SK-N-SH (cell line): ENCODE measurements at regions not wholly inside any gene's neighbourhood (a gene's known extent, or its start where the extent isn't known, plus 50 kb on each side); places are given as distances from the start of the nearest gene placed in this dataset.
A peak's percentile ranks its signal among the peaks of the same experiment; 100 is the strongest.

ENCODE experiments used
- CTCF ChIP-seq: fragments of 200-600 bp; sonication (generic); IDR thresholded peaks from 2 replicates; pipeline ENCODE4 v1.6.1; 2017; ENCODE audit warnings: antibody characterized with exemption, mild to moderate bottlenecking, moderate library complexity
- EZH2phosphoT487 ChIP-seq: fragments of 200-600 bp; sonication (generic); IDR thresholded peaks from 2 replicates; pipeline ENCODE4 v1.6.1; 2017; ENCODE audit warnings: low read depth, mixed run types, mild to moderate bottlenecking, antibody characterized with exemption, moderate library complexity, borderline replicate concordance
- FOSL2 ChIP-seq: IDR thresholded peaks from 2 replicates; pipeline ENCODE4 v1.4.0; 2012; ENCODE audit warnings: low read depth, mild to moderate bottlenecking, moderate library complexity, borderline replicate concordance
- JUND ChIP-seq: IDR thresholded peaks from 2 replicates; pipeline ENCODE4 v1.4.0; 2012
- MXI1 ChIP-seq: IDR thresholded peaks from 2 replicates; pipeline ENCODE4 v1.6.1; 2012; ENCODE audit warnings: mild to moderate bottlenecking, low read depth, low read length, improper control_type of control experiment
- POLR2AphosphoS5 ChIP-seq: IDR thresholded peaks from 2 replicates; pipeline ENCODE4 v1.6.1; 2012; ENCODE audit warnings: low read depth, low read length
- RAD21 ChIP-seq: IDR thresholded peaks from 2 replicates; pipeline ENCODE4 v1.6.1; 2012; ENCODE audit warnings: mild to moderate bottlenecking, low read length
- RCOR1 ChIP-seq: fragments of 150-350 bp; IDR thresholded peaks from 2 replicates; pipeline ENCODE4 v1.6.1; 2017; ENCODE audit warnings: antibody characterized with exemption, low read length
- REST ChIP-seq: IDR thresholded peaks from 2 replicates; pipeline ENCODE4 v1.6.1; 2012; ENCODE audit warnings: mild to moderate bottlenecking, low read depth, low read length, moderate library complexity
- RFX5 ChIP-seq: IDR thresholded peaks from 2 replicates; pipeline ENCODE4 v1.6.1; 2012; ENCODE audit warnings: mild to moderate bottlenecking, improper control_type of control experiment, low read length
- SMC3 ChIP-seq: IDR thresholded peaks from 2 replicates; pipeline ENCODE4 v1.6.1; 2012; ENCODE audit warnings: low read depth, low read length, improper control_type of control experiment
- TEAD4 ChIP-seq: IDR thresholded peaks from 2 replicates; pipeline ENCODE4 v1.4.0; 2012; ENCODE audit warnings: mild to moderate bottlenecking, borderline replicate concordance; ENCODE audit not compliant: insufficient read depth
- USF2 ChIP-seq: fragments of 150-350 bp; IDR thresholded peaks from 2 replicates; pipeline ENCODE4 v1.6.1; 2017; ENCODE audit warnings: antibody characterized with exemption, low read length, low read depth, borderline replicate concordance

DNA sequence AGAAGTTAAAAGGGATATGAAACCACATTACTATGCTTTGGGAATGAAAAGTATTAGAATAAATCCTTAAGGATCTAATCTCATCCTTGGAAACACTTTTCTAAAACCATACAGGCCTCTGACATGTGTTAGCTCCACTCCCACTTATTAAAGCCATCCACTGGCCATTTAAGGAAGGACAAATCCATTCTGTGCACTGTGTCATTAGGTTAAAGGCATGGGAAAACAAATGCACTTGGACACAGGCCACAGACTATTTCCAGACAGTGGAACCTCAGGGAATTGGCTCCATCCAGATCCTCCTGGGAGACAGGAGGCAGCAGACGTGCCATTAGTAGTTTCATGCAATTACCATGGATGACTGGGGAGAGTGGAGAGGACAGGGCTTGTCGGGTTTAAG lies 454.9 kb downstream of the ENC1 start:
- TF ChIP-seq CTCF: no peak
- TF ChIP-seq REST: no peak
- peak; percentile 44; the same call in 1 of the 2 replicates for TF ChIP-seq MXI1
- TF ChIP-seq RFX5: no peak
- no peak for TF ChIP-seq POLR2AphosphoS5
- peak; percentile 5; the same call in 1 of the 2 replicates for TF ChIP-seq SMC3
- TF ChIP-seq USF2: no peak
- no peak for TF ChIP-seq TEAD4
- TF ChIP-seq RCOR1: peak; percentile 54; the same call in 1 of the 2 replicates
- TF ChIP-seq FOSL2: no peak
- no peak for TF ChIP-seq EZH2phosphoT487
- no peak for TF ChIP-seq JUND
- peak; percentile 42 for TF ChIP-seq RAD21
